Endodermal cell (in vitro differentiated cells): ENCODE measurements at regions not wholly inside any gene's neighbourhood (a gene's known extent, or its start where the extent isn't known, plus 50 kb on each side); places are given as distances from the start of the nearest gene placed in this dataset.

ENCODE experiments used
- DNase-seq: peaks from one replicate; pipeline ENCODE4 v3.0.0-alpha.2; 2017
- H3K27ac ChIP-seq: 2 replicates; pipeline ENCODE4 v1.5.1; 2013; ENCODE audit warnings: mild to moderate bottlenecking, low read depth, low read length, moderate library complexity
- H3K27me3 ChIP-seq: 2 replicates; pipeline ENCODE4 v1.6.1; 2013; ENCODE audit warnings: mild to moderate bottlenecking, low read length, moderate library complexity; ENCODE audit not compliant: insufficient read depth, control insufficient read depth, poor library complexity, severe bottlenecking
- H3K36me3 ChIP-seq: 2 replicates; pipeline ENCODE4 v1.7.0; 2013; ENCODE audit warnings: mild to moderate bottlenecking, low read length, moderate library complexity; ENCODE audit not compliant: control insufficient read depth, insufficient read depth
- H3K4me1 ChIP-seq: one replicate; pipeline ENCODE4 v1.7.0; 2013; ENCODE audit warnings: low read length; ENCODE audit not compliant: control insufficient read depth, insufficient read depth
- H3K4me3 ChIP-seq: 2 replicates; pipeline ENCODE4 v1.5.1; 2013; ENCODE audit warnings: mild to moderate bottlenecking, low read length, moderate library complexity
- H3K9ac ChIP-seq: 2 replicates; pipeline ENCODE4 v1.6.1; 2013; ENCODE audit warnings: mild to moderate bottlenecking, low read length, moderate library complexity; ENCODE audit not compliant: poor library complexity, severe bottlenecking; ENCODE audit errors: extremely low read depth
- H3K9me3 ChIP-seq: 2 replicates; pipeline ENCODE4 v1.6.1; 2013; ENCODE audit warnings: mild to moderate bottlenecking, low read length, moderate library complexity; ENCODE audit not compliant: control insufficient read depth
- H3K27ac Mint-ChIP-seq: 2 replicates; pipeline ENCODE4 v1.8.0; 2020; ENCODE audit warnings: mixed read lengths
- H3K27me3 Mint-ChIP-seq: 2 replicates; pipeline ENCODE4 v1.8.0; 2021; ENCODE audit warnings: mild to moderate bottlenecking, mixed read lengths; ENCODE audit not compliant: insufficient read depth
- H3K36me3 Mint-ChIP-seq: 2 replicates; pipeline ENCODE4 v1.8.0; 2020; ENCODE audit warnings: low read depth, mixed read lengths
- H3K4me1 Mint-ChIP-seq: 2 replicates; pipeline ENCODE4 v1.8.0; 2020; ENCODE audit warnings: mixed read lengths
- H3K4me3 Mint-ChIP-seq: 2 replicates; pipeline ENCODE4 v1.8.0; 2020; ENCODE audit warnings: mild to moderate bottlenecking, moderate library complexity, mixed read lengths
- H3K9me3 Mint-ChIP-seq: 2 replicates; pipeline ENCODE4 v1.8.0; 2020; ENCODE audit warnings: mild to moderate bottlenecking, mixed read lengths
- CTCF ChIP-seq: fragments of 200-600 bp; sonication (generic); conservative IDR thresholded peaks from 2 replicates; pipeline ENCODE4 v1.5.0; 2021; ENCODE audit warnings: antibody characterized with exemption, mild to moderate bottlenecking
- WGBS, 2 experiments: methylation state at CpG; one replicate each; pipeline versions ENCODE4 v1.1.5 to v1.1.7; 2013; ENCODE audit warnings: missing lambda C conversion rate in 2 of 2, mixed read lengths in 1 of 2; ENCODE audit not compliant: insufficient coverage in 1 of 2, insufficient read length in 1 of 2; 5-methylcytosine and 5-hydroxymethylcytosine counted together

- H3K27ac ChIP-seq: no peak overlapping the region
- no peaks in the 10 kb centered on the region for H3K36me3 Mint-ChIP-seq
- H3K27me3 Mint-ChIP-seq: no peaks in the 10 kb centered on the region
- H3K4me3 Mint-ChIP-seq: no peak overlapping the region
- no peaks in the 10 kb centered on the region for H3K4me1 ChIP-seq
- H3K9ac ChIP-seq: no peak overlapping the region
- H3K4me3 ChIP-seq: no peak overlapping the region
- no peak for TF ChIP-seq CTCF
- no peak overlapping the region for H3K27ac Mint-ChIP-seq
- no peak for DNase-seq
- no peaks in the 10 kb centered on the region for H3K36me3 ChIP-seq
- no peaks in the 10 kb centered on the region for H3K27me3 ChIP-seq
- no peaks in the 10 kb centered on the region for H3K9me3 ChIP-seq
- H3K9me3 Mint-ChIP-seq: no peaks in the 10 kb centered on the region
- no peaks in the 10 kb centered on the region for H3K4me1 Mint-ChIP-seq
Measured at GRCh38 chr4:127449449-127449848, 183.3 kb upstream of the INTU start.

DNA sequence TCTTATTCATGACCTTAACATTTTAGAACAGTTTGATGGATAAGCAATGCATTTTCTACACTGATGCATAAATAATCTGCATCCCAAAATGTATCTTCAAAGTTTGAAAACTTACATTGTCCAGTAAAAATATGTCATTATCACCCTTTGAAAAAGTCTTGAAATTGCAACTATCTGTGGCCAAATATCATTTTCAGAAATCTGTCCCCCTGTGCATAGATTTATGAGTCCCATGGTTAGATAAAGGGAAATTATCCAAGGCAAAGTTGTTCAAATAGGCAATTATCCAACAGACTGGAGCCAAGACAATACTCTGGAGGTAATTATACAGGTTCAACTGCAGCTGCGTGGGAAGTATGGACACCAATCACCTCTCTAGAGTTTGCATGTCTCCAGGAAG is 182.5 kb upstream of the INTU start:
- Mint-ChIP-seq H3K27me3 (no peaks in the 10 kb centered on the region), H3K27ac (no peak overlapping the region), H3K4me3 (no peak overlapping the region)

DNA sequence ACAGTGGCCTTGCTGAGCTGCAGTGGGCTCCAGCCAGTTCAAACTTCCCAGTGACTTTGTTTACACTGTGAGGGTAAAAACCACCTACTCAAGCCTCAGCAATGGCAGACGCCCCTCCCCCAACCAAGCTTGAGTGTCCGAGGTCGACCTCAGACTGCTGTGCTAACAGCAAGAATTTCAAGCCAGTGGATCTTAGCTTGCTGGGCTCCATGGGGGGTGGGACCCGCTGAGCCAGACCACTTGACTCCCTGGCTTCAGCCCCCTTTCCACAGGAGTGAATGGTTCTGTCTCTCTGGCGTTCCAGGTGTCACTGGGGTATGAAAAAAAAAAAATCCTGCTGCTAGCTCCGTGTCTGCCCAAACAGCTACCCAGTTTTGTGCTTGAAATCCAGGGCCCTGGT is 168.9 kb upstream of the INTU start:
- Mint-ChIP-seq H3K27me3 (peaks cover 2% of the 10 kb centered on the region), H3K4me3 (no peak overlapping the region), H3K4me1 (peaks cover 9% of the 10 kb centered on the region), H3K36me3 (peaks cover 1% of the 10 kb centered on the region), H3K27ac (peak overlapping the region; percentile 59), H3K9me3 (peaks cover 9% of the 10 kb centered on the region)
- Histone ChIP-seq H3K9me3 (no peaks in the 10 kb centered on the region), H3K27ac (no peak overlapping the region), H3K4me3 (no peak overlapping the region), H3K9ac (no peak overlapping the region), H3K27me3 (no peaks in the 10 kb centered on the region), H3K36me3 (no peaks in the 10 kb centered on the region), H3K4me1 (peaks cover 5% of the 10 kb centered on the region)
- peak; percentile 60 for DNase-seq
- no peak for TF ChIP-seq CTCF
- 58 to 66% methylated on average over 5 to 6 of the region's 6 CpGs for WGBS, 2 experiments

More for the DNA sequence above, 182.5 kb upstream of the INTU start:
- Histone ChIP-seq H3K36me3 (no peaks in the 10 kb centered on the region), H3K9ac (no peak overlapping the region), H3K4me1 (no peaks in the 10 kb centered on the region), H3K27ac (no peak overlapping the region), H3K27me3 (no peaks in the 10 kb centered on the region), H3K4me3 (no peak overlapping the region), H3K9me3 (no peaks in the 10 kb centered on the region)
- DNase-seq: no peak
- TF ChIP-seq CTCF: no peak
- Mint-ChIP-seq H3K4me1 (no peaks in the 10 kb centered on the region), H3K9me3 (no peaks in the 10 kb centered on the region), H3K36me3 (no peaks in the 10 kb centered on the region)
- WGBS, 2 experiments: 97% methylated on average over 1 of the region's 1 CpG; no CpG with 5 or more reads in 1 of the 2 experiments
